HG03060 (cell line): ENCODE measurements at regions not wholly inside any gene's neighbourhood (a gene's known extent, or its start where the extent isn't known, plus 50 kb on each side); places are given as distances from the start of the nearest gene placed in this dataset.

ENCODE experiments used
- ATAC-seq: cut with Tn5 transposase; IDR thresholded peaks from one replicate; pipeline ENCODE4 v1.9.1; 2021; ENCODE audit warnings: low read depth, moderate number of reproducible peaks; ENCODE audit not compliant: unreplicated experiment

- no peak for ATAC-seq
Observed at GRCh38 chr3:117887901-117888300, 1146.7 kb downstream of the IGSF11 start.

- ATAC-seq, result no peak
Observed at GRCh38 chr3:117892431-117892841, 1142.2 kb downstream of the IGSF11 start.

- ATAC-seq, result no peak
Observed at GRCh38 chr3:117893001-117893400, 1141.6 kb downstream of the IGSF11 start.

DNA sequence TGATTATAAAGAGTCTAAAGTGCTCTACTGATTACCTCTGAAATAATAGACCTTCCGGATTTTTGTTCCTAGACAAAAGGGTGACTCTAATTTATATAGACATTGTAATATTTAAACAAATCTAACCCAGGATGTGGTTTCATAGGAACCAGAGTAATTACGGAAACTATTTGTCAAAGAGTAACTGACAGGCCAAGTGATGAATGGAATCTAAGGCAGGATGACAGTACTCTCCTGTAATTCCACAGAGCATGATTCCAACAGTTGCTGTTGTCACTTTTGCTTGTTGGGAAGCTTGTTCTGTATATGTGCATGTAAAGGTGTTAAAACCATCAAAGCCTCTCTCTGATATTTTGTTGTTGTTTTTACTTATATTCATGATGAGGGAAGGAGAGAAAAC lies 1141.0 kb downstream of the IGSF11 start:
- no peak for ATAC-seq

- ATAC-seq, result peak; percentile 77
Observed at GRCh38 chr3:117898722-117899522, 1135.7 kb downstream of the IGSF11 start.

- no peak for ATAC-seq
Observed at GRCh38 chr3:117903226-117903625, 1131.4 kb downstream of the IGSF11 start.

DNA sequence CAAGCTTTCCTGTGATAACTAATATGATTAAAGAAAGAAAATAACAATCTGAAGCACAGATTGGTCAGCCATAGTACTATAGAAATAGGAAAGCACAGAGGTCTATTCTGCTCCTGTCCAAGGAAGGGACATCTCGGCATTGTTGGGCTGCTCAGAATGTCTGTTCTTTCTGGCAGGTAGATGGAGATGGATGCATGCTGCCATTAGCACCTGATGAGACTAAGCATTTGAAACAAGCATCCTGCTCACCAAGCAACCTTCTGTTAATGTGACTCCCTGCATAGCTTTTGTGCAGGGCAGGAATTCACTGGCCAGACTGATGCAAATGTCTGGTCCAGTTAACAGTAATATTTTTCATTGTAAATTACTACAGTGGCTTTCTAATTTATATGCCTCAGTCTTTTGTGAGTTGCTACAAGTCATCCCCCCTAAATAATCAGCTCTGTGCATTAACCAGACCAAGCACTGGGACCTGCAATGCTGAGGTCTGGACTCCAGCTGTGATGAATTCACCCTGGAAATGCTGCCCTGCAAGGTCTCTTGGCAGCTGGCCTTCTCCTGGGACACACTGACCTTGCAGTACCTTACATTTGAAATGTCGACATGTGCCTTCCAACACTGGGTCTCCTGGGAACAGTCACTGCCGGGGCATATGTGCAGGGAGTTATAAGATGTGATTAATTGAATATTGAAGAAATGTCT lies 1123.7 kb downstream of the IGSF11 start:
- ATAC-seq, result no peak

DNA sequence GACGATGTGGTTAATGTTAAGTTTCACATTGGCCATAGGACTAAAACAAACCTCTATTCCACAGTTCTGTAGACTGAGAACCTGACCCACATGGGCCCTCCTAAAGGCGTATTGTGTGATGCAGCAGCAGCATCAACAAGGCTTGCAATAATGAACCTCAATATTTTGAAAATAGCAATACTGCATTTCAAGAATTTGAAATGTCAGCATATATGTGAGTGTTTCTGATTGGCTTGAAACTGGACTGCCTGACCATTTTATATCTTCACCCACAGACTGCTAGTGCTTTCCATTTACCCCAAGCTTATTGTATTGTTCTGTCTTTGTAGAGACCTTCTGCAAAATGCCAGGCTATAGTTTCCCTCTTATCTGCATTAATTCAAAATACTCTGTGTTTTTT lies 1122.3 kb downstream of the IGSF11 start:
- ATAC-seq, result no peak

DNA sequence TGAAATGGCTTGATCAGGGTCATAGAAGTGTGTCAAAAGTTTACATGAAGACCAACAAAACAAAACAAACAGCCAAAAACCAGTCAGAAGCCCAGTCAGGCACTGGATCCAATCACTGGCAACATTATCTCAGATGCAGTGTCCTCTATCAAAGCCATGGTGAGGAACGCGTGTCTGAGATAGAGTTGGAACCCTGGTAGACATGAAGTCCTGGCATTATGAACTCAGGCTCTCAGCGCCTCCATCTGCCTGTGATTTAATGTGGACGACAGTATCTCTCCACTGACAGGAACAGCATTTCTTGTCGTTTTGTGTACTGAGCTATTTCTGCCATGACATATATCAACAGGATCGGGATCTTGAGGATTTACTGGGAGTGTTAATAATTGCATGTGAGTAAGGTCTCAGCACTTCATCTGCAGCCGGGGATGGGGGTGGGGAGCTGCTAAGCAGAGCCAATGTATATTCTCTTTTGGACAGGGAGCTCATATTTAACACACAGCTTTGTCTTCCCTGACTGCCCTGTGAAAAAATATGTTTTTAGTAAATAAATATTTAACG lies 1120.0 kb downstream of the IGSF11 start:
- ATAC-seq, result no peak

- no peak for ATAC-seq
Observed at GRCh38 chr3:117916839-117917238, 1117.8 kb downstream of the IGSF11 start.

DNA sequence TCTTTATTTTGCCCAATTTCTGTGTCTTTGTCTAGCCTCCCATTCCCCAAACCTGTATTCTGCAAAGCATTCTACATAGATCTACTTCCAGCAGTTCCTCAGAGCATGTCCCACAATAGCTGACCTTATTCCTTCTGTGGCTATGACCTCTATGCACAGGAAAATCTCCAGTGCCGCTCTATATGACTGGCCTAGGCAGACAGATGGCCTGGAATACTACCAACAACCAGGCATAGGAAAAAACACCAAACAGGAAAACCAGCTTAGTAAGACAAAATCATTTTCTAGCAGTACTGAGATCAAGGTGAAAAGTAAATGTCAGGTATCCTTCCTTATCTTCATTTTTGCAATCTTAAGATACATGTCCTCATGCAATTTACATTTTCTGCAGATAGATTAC lies 1115.0 kb downstream of the IGSF11 start:
- no peak for ATAC-seq

GRCh38 chr3:117920253-117920898 lies 1114.3 kb downstream of the IGSF11 start:
- ATAC-seq, result no peak

GRCh38 chr3:117921411-117921810 lies 1113.2 kb downstream of the IGSF11 start:
- ATAC-seq, result no peak

- ATAC-seq, result no peak
Observed at GRCh38 chr3:117922039-117922438, 1112.6 kb downstream of the IGSF11 start.

DNA sequence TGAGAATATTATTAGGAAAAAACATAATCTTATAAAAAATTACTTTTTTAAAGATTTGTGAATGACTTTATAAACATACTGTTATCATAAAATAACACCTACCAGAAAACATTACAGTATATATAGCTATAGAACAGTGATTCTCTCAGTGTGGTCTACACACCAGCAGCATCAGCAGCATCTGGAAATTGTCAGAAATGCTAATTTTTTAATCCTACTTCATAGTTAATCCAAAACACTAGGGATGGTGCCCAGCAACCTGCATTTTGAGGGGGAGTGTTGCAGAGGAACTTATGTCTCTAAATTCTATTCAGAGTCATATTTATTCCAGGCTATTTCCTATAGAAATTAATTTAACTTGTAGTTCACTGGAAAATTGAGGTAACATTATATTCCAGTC lies 1107.8 kb downstream of the IGSF11 start:
- no peak for ATAC-seq

DNA sequence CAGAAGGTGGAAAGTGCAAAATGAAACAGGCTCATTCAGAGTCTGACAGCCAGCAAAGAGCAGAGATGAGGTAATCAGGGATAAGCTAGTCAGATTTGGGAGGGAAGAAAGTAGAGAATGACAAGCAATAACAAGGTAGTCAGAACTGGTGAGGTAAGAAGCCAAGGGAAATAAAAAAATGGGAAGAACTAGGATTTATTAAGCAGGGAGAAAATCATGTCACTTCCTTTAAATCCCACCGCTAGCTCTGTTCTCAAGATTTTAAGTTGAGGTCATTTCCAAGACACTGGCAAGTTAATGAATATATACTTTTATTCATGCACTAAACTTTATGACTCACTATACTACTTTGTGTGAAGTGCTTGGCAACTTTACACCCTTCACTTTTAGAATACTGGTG lies 1106.8 kb downstream of the IGSF11 start:
- no peak for ATAC-seq

DNA sequence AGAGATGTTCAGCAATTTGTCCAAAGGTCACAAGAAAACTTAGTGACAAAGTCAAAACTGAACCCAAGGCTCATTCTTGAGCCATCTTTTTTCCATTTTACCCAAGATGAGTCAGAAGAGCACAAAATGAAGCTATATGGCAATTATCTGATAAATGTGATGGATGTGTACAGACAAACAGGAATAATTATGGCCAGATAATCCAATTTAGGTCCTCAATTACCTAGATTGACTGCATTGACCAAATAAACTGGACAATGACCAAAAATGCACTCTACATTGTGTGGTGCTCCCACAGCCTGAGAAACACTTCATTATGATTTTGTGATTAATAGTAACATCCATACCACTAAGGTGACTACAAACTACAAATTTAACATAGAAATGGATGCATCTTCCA lies 1105.8 kb downstream of the IGSF11 start:
- no peak for ATAC-seq

DNA sequence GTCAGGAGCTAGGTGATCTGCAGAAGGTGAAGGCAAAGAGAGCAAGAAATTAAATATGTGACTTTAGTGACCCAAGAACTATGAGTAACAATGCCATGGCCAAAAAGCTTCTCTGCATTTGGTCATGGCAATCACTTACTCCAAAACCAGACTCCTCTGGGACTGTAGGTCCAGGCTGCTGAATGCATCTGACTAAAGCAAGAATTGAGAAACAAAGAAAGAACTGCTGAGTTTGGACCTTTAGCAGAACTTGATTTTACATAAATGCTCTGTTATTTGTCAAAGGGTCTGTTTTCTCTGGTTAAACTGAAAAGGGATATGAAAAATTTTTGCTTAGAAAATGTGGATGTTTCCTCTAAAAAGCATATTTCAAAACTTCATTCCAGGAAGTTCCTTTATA lies 1102.2 kb downstream of the IGSF11 start:
- ATAC-seq, result no peak

- ATAC-seq, result no peak
Observed at GRCh38 chr3:117936159-117936558, 1098.5 kb downstream of the IGSF11 start.

DNA sequence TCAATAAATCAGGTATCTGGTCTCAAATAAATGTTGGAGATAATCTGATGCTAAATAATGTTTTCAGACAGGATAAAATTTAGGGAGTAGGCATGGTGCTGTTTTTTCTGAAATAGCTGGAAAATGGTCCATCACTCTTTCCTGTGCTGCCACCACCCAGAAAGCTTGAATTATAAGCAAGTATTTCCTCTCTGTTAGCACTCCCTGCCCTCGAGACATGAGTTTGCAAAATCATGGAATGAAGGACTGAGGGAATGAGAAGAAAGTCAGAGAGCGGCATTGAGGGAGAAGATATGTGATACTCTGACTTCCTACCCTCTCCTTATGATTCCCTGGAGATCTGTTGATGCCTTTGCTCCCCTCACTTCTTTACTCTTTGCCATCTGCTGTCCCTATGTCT lies 1095.7 kb downstream of the IGSF11 start:
- ATAC-seq, result no peak

DNA sequence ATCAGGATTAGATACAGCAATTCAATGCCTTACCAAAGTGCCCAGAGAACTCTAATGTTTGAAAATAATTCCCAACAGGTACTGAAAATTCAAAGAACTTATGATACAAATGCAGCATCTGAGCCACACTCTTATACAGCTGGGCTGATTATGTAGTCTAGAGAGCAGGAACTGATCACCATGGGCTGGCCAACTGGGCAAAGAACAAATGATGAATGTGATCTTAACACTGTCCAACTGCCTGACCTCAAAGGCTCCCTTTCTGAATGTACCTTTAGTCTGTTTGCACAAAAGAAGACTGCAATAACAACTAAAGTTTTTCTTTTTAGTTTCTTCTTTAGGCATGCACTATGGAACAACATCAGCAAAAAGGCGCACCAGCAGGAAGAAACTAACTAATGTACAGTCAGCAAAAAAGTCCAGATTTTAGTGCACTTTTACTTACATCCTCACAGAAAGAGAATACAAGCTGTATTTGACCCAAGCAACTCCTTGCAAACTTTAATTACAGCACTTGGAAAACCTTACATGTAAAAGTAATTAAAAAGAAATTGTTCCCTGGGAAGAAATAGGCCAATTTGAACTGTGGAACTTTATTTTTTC lies 1095.1 kb downstream of the IGSF11 start:
- ATAC-seq, result no peak
